HFFc6 (cell line): ENCODE measurements at regions not wholly inside any gene's neighbourhood (a gene's known extent, or its start where the extent isn't known, plus 50 kb on each side); places are given as distances from the start of the nearest gene placed in this dataset.

Source experiments
- DNase-seq: peaks from one replicate; pipeline ENCODE4 v3.0.0-alpha.2; 2018
- H3K27ac Mint-ChIP-seq: 2 replicates; pipeline ENCODE4 v1.8.0; 2020; ENCODE audit warnings: mild to moderate bottlenecking, mixed read lengths
- H3K27me3 Mint-ChIP-seq: 2 replicates; pipeline ENCODE4 v1.8.0; 2021; ENCODE audit warnings: mild to moderate bottlenecking, moderate library complexity, mixed read lengths; ENCODE audit not compliant: insufficient read depth
- H3K36me3 Mint-ChIP-seq: 2 replicates; pipeline ENCODE4 v1.8.0; 2021; ENCODE audit warnings: low read depth, mixed read lengths
- H3K4me1 Mint-ChIP-seq: 2 replicates; pipeline ENCODE4 v1.8.0; 2020; ENCODE audit warnings: low read depth, mixed read lengths
- H3K4me3 Mint-ChIP-seq: 2 replicates; pipeline ENCODE4 v1.8.0; 2020; ENCODE audit warnings: mild to moderate bottlenecking, moderate library complexity, mixed read lengths
- H3K9me3 Mint-ChIP-seq: 2 replicates; pipeline ENCODE4 v1.8.0; 2020; ENCODE audit warnings: mild to moderate bottlenecking, mixed read lengths
- TF ChIP-seq, protein P1 (sequence below): fragments of 200-600 bp; sonication (generic); IDR thresholded peaks from 2 replicates; pipeline ENCODE4 v1.5.0; 2021; ENCODE audit warnings: antibody characterized with exemption, mild to moderate bottlenecking

DNA sequence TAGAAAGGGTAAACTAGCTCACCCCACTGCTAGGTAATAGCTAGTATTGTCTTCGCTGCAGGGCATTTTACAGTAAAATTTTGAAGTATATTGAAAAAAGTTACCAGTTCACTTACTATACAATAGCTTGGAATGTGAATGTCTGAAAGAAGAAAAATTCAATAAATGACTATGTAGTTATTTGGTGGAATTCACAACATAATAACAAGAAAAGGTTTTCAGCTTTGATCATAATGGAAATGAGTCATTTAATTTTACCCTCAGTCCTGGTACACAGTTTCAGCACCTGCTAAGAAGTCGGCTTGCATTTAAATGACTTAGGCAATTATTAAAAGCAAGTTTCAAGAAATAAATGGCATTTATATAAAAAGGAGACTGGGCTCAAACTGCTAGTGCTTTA is 90.4 kb downstream of the NUP35 start:
- Mint-ChIP-seq H3K27me3 (no peaks in the 10 kb centered on the region), H3K9me3 (0 out of 2 replicates have a peak, but pooled peaks cover 4% of the 10 kb centered on the region), H3K27ac (no peak overlapping the region), H3K4me1 (no peaks in the 10 kb centered on the region), H3K4me3 (no peak overlapping the region), H3K36me3 (peaks cover 6% of the 10 kb centered on the region)
- no peak for DNase-seq
- TF ChIP-seq, protein P1, sequence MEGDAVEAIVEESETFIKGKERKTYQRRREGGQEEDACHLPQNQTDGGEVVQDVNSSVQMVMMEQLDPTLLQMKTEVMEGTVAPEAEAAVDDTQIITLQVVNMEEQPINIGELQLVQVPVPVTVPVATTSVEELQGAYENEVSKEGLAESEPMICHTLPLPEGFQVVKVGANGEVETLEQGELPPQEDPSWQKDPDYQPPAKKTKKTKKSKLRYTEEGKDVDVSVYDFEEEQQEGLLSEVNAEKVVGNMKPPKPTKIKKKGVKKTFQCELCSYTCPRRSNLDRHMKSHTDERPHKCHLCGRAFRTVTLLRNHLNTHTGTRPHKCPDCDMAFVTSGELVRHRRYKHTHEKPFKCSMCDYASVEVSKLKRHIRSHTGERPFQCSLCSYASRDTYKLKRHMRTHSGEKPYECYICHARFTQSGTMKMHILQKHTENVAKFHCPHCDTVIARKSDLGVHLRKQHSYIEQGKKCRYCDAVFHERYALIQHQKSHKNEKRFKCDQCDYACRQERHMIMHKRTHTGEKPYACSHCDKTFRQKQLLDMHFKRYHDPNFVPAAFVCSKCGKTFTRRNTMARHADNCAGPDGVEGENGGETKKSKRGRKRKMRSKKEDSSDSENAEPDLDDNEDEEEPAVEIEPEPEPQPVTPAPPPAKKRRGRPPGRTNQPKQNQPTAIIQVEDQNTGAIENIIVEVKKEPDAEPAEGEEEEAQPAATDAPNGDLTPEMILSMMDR: no peak

DNA sequence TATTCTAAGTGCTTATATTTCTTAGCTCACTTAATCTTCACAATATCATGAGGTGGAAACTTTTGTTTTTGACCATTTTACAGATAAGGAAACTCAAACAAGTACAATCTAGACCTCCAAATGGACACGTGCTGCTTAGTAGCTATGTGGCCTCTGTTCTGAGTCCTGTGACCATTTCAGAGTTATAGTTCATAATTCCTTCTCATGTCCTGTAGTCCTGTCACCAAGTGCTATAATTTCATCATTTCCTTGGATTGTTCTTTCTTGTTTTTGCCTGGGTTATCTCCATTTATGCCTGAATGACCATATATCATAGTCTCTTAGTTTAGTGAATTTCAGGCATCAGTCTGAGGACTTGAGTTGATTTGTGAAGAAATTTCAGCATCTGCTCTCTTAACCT is 91.7 kb downstream of the NUP35 start:
- H3K27me3 Mint-ChIP-seq: no peaks in the 10 kb centered on the region
- DNase-seq: no peak
- H3K9me3 Mint-ChIP-seq: no peaks in the 10 kb centered on the region
- H3K27ac Mint-ChIP-seq: no peak overlapping the region
- H3K4me3 Mint-ChIP-seq: no peak overlapping the region
- no peaks in the 10 kb centered on the region for H3K36me3 Mint-ChIP-seq
- TF ChIP-seq, protein P1: no peak
- no peaks in the 10 kb centered on the region for H3K4me1 Mint-ChIP-seq

DNA sequence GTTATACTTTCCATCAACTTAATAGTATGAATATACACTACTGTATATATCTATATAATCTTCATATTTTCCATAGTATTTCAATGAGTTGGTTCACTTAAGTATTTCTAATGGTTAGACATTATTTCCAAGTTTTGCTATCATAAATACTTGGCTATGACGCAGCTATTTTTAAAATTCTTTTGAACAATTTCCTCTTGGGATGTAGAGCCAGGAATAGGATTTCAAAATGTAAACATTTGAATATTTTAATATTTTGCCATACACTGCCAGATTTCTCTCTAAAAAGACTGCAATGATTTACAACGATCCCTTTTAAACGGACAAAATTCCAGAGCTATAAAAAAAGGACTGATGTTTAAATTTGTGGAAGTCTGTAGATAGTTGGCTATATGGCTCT is 95.6 kb downstream of the NUP35 start:
- Mint-ChIP-seq H3K27me3 (no peaks in the 10 kb centered on the region), H3K4me1 (no peaks in the 10 kb centered on the region), H3K36me3 (no peaks in the 10 kb centered on the region), H3K4me3 (no peak overlapping the region), H3K27ac (no peak overlapping the region), H3K9me3 (no peaks in the 10 kb centered on the region)
- DNase-seq: no peak
- TF ChIP-seq, protein P1: no peak

DNA sequence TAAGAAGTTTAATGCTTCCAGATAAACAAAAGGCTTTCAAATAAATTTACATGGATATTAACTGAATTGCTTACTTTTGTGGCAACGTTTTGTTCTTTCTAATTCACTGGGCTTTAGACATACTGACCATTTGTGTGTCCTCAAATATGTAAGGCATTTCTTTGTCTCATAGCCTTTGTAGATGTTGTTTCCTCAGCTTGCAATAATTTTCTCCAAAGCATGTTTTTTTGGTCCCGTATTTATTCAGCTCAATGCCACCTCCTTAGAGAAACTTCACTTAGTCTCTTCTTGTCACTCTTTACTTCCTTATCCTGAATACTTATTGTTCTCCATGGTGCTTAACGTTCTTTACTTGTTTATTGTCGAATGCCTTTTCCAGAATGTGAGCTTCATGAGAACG is 98.5 kb downstream of the NUP35 start:
- Mint-ChIP-seq H3K36me3 (no peaks in the 10 kb centered on the region), H3K27ac (no peak overlapping the region), H3K4me3 (no peak overlapping the region), H3K9me3 (no peaks in the 10 kb centered on the region), H3K27me3 (no peaks in the 10 kb centered on the region), H3K4me1 (no peaks in the 10 kb centered on the region)
- TF ChIP-seq, protein P1: no peak
- no peak for DNase-seq

DNA sequence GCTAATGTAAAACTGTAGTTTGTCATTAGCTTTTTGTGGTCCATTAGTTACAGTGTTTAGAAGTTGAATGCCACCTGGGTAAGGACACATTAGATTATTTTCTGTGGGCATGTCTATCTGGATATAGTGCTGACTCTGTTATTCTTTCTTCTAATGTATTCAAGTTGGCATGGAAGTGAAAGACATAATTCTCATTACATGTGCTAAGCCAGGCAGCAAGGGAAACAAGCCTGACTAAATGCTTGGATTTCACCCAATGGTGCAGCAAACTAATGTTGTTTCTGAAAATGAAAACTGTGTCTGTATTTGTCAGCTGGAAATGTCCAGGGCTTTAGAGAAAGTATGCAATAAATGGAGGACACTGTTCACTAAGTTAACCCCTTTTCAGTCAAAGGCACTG is 100.7 kb downstream of the NUP35 start:
- H3K4me1 Mint-ChIP-seq: peaks cover 8% of the 10 kb centered on the region; the same call in 1 of the 2 replicates
- H3K27me3 Mint-ChIP-seq: no peaks in the 10 kb centered on the region
- no peaks in the 10 kb centered on the region for H3K9me3 Mint-ChIP-seq
- H3K36me3 Mint-ChIP-seq: no peaks in the 10 kb centered on the region
- DNase-seq: no peak
- TF ChIP-seq, protein P1: no peak
- H3K27ac Mint-ChIP-seq: no peak overlapping the region
- no peak overlapping the region for H3K4me3 Mint-ChIP-seq

DNA sequence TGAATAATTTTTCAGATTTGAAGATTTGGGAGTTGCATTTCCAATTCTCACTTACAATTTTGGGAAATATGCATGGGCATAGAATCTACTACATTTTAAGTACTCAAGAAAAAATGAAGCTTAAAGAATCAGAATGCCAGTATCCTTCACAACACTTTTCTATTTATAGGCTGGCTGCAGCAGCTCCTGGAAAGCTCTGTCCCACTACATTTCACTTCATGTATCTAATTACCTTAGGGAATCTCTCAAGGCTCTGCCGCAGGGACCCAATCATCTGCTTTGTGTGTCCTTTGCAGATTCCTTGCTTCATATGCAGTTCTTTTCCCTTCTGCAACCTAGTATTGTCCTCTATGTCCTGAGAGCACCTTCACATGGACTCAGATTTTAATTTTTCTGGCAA is 102.9 kb downstream of the NUP35 start:
- H3K27me3 Mint-ChIP-seq: no peaks in the 10 kb centered on the region
- no peak overlapping the region for H3K4me3 Mint-ChIP-seq
- no peak for DNase-seq
- no peaks in the 10 kb centered on the region for H3K36me3 Mint-ChIP-seq
- peaks cover 8% of the 10 kb centered on the region; the same call in 1 of the 2 replicates for H3K4me1 Mint-ChIP-seq
- no peak overlapping the region for H3K27ac Mint-ChIP-seq
- H3K9me3 Mint-ChIP-seq: no peaks in the 10 kb centered on the region
- TF ChIP-seq, protein P1: no peak
